GM19395 (cell line): ENCODE measurements at regions not wholly inside any gene's neighbourhood (a gene's known extent, or its start where the extent isn't known, plus 50 kb on each side); places are given as distances from the start of the nearest gene placed in this dataset.

Experiments
- ATAC-seq: cut with Tn5 transposase; IDR thresholded peaks from one replicate; pipeline ENCODE4 v1.9.1; 2021; ENCODE audit warnings: mild to moderate bottlenecking, moderate library complexity; ENCODE audit not compliant: unreplicated experiment

- ATAC-seq = no peak
Measured at GRCh38 chr12:43294916-43295315, 257.1 kb downstream of the ADAMTS20 start.

GRCh38 chr12:43294147-43294546 is 257.9 kb downstream of the ADAMTS20 start:
- no peak for ATAC-seq

GRCh38 chr12:43293396-43293795 is 258.6 kb downstream of the ADAMTS20 start:
- no peak for ATAC-seq

- ATAC-seq = no peak
Measured at GRCh38 chr12:43292699-43293098, 259.3 kb downstream of the ADAMTS20 start.

GRCh38 chr12:43291516-43291915 is 260.5 kb downstream of the ADAMTS20 start:
- ATAC-seq = no peak

GRCh38 chr12:43290836-43291235 is 261.2 kb downstream of the ADAMTS20 start:
- no peak for ATAC-seq

GRCh38 chr12:43289426-43289801 is 262.6 kb downstream of the ADAMTS20 start:
- no peak for ATAC-seq

GRCh38 chr12:43288671-43289425 is 263.2 kb downstream of the ADAMTS20 start:
- no peak for ATAC-seq

- ATAC-seq = no peak
Measured at GRCh38 chr12:43287706-43288383, 264.2 kb downstream of the ADAMTS20 start.

GRCh38 chr12:43286986-43287385 is 265.0 kb downstream of the ADAMTS20 start:
- ATAC-seq = no peak

- peak; percentile 55 for ATAC-seq
Measured at GRCh38 chr12:43285159-43285598, 266.8 kb downstream of the ADAMTS20 start.

- ATAC-seq = no peak
Measured at GRCh38 chr12:43284486-43285158, 267.4 kb downstream of the ADAMTS20 start.

GRCh38 chr12:43283206-43283605 is 268.8 kb downstream of the ADAMTS20 start:
- ATAC-seq = no peak

- no peak for ATAC-seq
Measured at GRCh38 chr12:43282106-43282505, 269.9 kb downstream of the ADAMTS20 start.

- ATAC-seq = no peak
Measured at GRCh38 chr12:43281563-43281962, 270.4 kb downstream of the ADAMTS20 start.

- peak; percentile 5 for ATAC-seq
Measured at GRCh38 chr12:43278541-43278832, 273.5 kb downstream of the ADAMTS20 start.

GRCh38 chr12:43277651-43278540 is 274.1 kb downstream of the ADAMTS20 start:
- peak; percentile 97 for ATAC-seq

GRCh38 chr12:43273467-43273866 is 278.5 kb downstream of the ADAMTS20 start:
- ATAC-seq = no peak

- ATAC-seq = no peak
Measured at GRCh38 chr12:43271659-43272058, 280.3 kb downstream of the ADAMTS20 start.

- no peak for ATAC-seq
Measured at GRCh38 chr12:43267818-43268217, 284.2 kb downstream of the ADAMTS20 start.

- no peak for ATAC-seq
Measured at GRCh38 chr12:43261701-43262100, 290.3 kb downstream of the ADAMTS20 start.
